Left colon (tissue), 2 donors: ENCODE measurements at regions not wholly inside any gene's neighbourhood (a gene's known extent, or its start where the extent isn't known, plus 50 kb on each side); places are given as distances from the start of the nearest gene placed in this dataset.

ENCODE experiments used
- ATAC-seq: fragments of 200-7000 bp; cut with Tn5 transposase; one replicate; pipeline ENCODE4 v1.9.1; 2020; ENCODE audit warnings: mild to moderate bottlenecking, moderate library complexity
- DNase-seq, 2 donors: peaks; one replicate each; pipeline ENCODE4 v3.0.0-alpha.2; 2020
- intact Hi-C, 2 donors: fragments of 100-400 bp; cut with DNase I in 1 of 2; cut with micrococcal nuclease in 1 of 2; formaldehyde crosslinking; loops; one replicate each; pipeline versions ENCODE4 v1.11.2 to v1.14.0; 2022; cut with DNase I, micrococcal nuclease
- donor health status: DM: no; HTN: no; CAD: no.
- donor health status: DM: yes; HTN: yes; CAD: no.

GRCh38 chr11:18878211-18878610 lies 61.0 kb downstream of the MRGPRX1 start:
- ATAC-seq (no peak), DNase-seq (no peak)
- intact Hi-C loops: no loop called here

DNA sequence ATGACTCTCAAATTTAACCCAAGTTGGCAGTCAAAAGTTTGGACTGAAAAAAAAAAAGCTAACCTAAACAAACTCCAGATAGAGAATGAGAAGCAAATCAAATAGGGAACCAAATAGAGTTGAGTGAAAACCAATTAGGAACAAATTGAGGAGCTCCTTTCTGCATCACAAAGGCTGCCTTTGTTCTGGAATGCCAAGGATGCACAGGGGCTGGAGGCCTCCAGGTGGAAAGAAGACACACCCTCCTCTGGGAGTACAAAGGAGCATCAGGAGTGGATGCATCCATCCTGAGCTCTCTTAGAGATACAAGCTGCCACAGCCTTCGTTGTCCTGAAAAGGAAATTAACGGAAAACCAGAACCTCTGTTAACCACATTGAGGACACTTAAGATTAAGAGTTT lies 73.3 kb downstream of the MRGPRX1 start:
- intact Hi-C loops: no loop called here
- ATAC-seq (no peak), DNase-seq (no peak)

GRCh38 chr11:18865261-18865660 lies 73.7 kb upstream of the PTPN5 start:
- no peak for DNase-seq
- ATAC-seq: no peak
- intact Hi-C loops: no loop called here

DNA sequence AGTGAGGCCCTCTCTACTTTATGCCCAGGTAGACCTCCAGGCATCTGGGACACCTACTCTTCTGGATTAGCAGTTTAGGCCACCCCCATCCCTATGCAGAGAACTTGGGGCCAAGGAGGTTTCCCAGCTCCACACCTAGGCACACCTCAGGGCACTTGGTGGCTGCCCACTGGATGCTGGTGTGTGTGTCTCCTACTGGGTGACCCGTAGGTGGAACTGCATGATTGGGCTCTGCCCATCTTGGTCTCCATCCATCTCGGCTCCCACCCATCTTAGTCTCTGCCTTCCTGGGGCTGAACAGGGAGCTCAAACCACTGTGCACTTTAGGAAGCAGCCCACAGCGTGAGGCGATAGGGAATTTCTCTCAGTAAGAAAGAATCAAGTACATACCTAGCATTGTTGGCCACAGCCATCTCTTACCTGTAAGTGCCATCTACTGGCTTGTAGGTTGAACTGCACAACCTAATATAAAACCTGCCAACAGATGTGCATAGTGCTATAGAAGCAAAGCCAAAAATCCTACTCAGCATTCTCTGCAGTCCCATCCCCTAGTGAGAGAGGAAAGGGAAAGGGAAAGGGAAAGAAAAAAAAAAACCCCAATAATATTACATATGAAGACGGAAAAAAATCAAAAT lies 61.6 kb upstream of the PTPN5 start:
- no peak for DNase-seq
- intact Hi-C loops: no loop called here
- ATAC-seq: peak; percentile 60

DNA sequence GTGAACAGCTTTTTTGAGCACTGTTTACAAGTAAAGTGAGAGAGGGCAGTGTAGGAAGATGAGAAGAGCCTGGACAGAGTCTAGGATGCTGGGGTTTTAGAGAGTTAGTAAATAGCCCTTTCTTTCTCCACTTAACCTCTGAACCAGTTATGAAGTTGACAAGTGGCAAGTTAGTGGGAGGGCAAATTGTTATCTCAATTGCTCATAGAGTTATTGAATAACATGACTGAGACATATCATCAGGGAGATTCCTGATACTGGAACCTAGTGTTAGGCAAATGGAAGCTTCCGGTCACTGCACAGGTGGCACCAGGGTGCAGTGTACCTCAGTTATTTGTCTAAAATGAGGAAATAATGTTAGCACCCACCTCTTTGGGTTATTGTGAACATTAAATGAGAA lies 57.8 kb upstream of the PTPN5 start:
- no peak for DNase-seq
- ATAC-seq: no peak
- intact Hi-C loops: no loop called here

DNA sequence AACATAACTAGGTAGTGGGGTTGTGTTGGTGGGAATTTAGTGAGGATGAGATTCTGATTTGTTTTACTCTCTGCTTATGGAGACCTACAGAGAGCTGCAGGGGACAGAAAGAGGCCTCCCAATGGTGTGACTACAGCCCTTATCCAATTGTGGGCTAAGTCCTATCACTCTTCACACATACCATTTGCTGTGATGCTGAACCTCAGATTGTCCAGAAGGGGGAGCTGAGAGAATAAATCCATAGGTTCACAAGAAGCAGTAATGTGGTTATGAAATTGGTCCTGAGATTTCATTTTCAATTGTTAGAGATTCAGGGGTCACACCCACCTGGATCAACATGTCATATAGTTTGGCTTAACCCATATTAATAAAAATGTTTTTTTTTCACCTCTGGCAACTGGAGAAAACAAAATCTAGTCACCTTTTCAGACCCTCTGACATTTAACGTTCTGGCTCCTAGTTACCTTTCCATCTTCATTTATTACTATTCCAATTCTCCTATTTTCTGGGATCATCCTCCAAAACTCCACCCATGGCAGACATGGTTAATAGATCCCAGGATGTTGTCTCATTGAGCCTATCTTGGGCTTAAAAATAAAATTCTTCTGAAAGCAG lies 53.3 kb upstream of the PTPN5 start:
- intact Hi-C loops: no loop called here
- no peak for DNase-seq
- ATAC-seq: peak; percentile 42
